GM12878 (cell line): ENCODE measurements at regions not wholly inside any gene's neighbourhood (a gene's known extent, or its start where the extent isn't known, plus 50 kb on each side); places are given as distances from the start of the nearest gene placed in this dataset.

Experiments
- CBX5 ChIP-seq: sonication (generic); IDR thresholded peaks from 2 replicates; pipeline ENCODE4 v1.6.1; 2016; ENCODE audit warnings: low read depth, moderate library complexity, mild to moderate bottlenecking, inconsistent platforms
- EGR1 ChIP-seq, 2 experiments: IDR thresholded peaks; 1 replicate in 1 of 2; 2 replicates in 1 of 2; pipeline ENCODE4 v1.6.1; 2011 to 2012; ENCODE audit warnings: low read depth in 2 of 2, low read length in 2 of 2, borderline replicate concordance in 1 of 2, mild to moderate bottlenecking in 1 of 2, moderate library complexity in 1 of 2
- EZH2 ChIP-seq: IDR thresholded peaks from 2 replicates; pipeline ENCODE4 v1.6.1; 2012; ENCODE audit warnings: low read depth, mild to moderate bottlenecking, control low read depth, inconsistent platforms, low read length, borderline replicate concordance; ENCODE audit not compliant: control insufficient read depth
- FOXK2 ChIP-seq: fragments of 450-650 bp; IDR thresholded peaks from 2 replicates; pipeline ENCODE4 v1.6.1; 2017; ENCODE audit warnings: mild to moderate bottlenecking, moderate library complexity
- NFIC ChIP-seq: IDR thresholded peaks from 2 replicates; pipeline ENCODE4 v1.6.1; 2012; ENCODE audit warnings: low read depth, mild to moderate bottlenecking, inconsistent platforms, low read length, moderate library complexity
- NFXL1 ChIP-seq: fragments of 450-650 bp; IDR thresholded peaks from 2 replicates; pipeline ENCODE4 v1.6.1; 2017; ENCODE audit warnings: antibody characterized with exemption, mild to moderate bottlenecking, borderline replicate concordance
- NR2F1 ChIP-seq: fragments of 450-650 bp; conservative IDR thresholded peaks from 2 replicates; pipeline ENCODE4 v1.6.1; 2017; ENCODE audit warnings: mild to moderate bottlenecking
- POLR2A ChIP-seq: IDR thresholded peaks from 2 replicates; pipeline ENCODE4 v1.6.1; 2011; ENCODE audit warnings: low read depth, mild to moderate bottlenecking, low read length
- TBL1XR1 ChIP-seq: IDR thresholded peaks from 2 replicates; pipeline ENCODE4 v1.6.1; 2012; ENCODE audit warnings: low read depth, low read length, improper control_type of control experiment
- TCF7 ChIP-seq: IDR thresholded peaks from 2 replicates; pipeline ENCODE4 v1.6.1; 2014; ENCODE audit warnings: antibody characterized with exemption, borderline replicate concordance
- TF ChIP-seq, protein P1 (sequence below): fragments of 450-650 bp; IDR thresholded peaks from 2 replicates; pipeline ENCODE4 v1.6.1; 2016; ENCODE audit warnings: mild to moderate bottlenecking, moderate library complexity, borderline replicate concordance
- TF ChIP-seq, protein P2 (sequence below): fragments of 150-350 bp; IDR thresholded peaks from 2 replicates; pipeline ENCODE4 v1.6.1; 2014; ENCODE audit warnings: mild to moderate bottlenecking, low read depth, low read length
- TF ChIP-seq, protein P3 (sequence below): fragments of 450-650 bp; IDR thresholded peaks from 2 replicates; pipeline ENCODE4 v1.6.1; 2017; ENCODE audit warnings: mild to moderate bottlenecking
- TF ChIP-seq, protein P4 (sequence below): IDR thresholded peaks from 2 replicates; pipeline ENCODE4 v1.6.1; 2011; ENCODE audit warnings: low read depth, mild to moderate bottlenecking, low read length, moderate library complexity, borderline replicate concordance; ENCODE audit errors: extremely low read depth
- TF ChIP-seq, protein P5 (sequence below): fragments of 450-650 bp; IDR thresholded peaks from 2 replicates; pipeline ENCODE4 v1.6.1; 2018; ENCODE audit warnings: mild to moderate bottlenecking, low read depth, moderate library complexity; ENCODE audit not compliant: partially characterized antibody

DNA sequence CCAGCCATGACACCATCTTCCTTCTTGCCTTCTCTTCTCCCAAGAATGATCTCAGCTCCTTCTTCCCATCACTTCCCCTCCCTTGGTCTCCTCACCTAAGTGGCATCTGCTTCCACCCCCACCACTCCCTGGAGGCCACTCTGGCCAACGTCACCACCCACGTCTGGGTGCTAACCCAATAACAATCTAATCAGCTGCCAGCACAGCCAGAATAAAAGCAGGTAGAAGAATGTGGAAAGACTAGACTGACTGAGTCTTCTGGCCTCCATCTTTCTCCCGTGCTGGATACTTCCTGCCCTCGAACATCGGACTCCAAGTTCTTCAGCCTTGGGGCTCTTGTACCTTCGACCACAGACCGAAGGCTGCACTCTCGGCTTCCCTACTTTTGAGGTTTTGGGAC, 245.3 kb upstream of the CSF3R start (continued):
- TF ChIP-seq, protein P1, sequence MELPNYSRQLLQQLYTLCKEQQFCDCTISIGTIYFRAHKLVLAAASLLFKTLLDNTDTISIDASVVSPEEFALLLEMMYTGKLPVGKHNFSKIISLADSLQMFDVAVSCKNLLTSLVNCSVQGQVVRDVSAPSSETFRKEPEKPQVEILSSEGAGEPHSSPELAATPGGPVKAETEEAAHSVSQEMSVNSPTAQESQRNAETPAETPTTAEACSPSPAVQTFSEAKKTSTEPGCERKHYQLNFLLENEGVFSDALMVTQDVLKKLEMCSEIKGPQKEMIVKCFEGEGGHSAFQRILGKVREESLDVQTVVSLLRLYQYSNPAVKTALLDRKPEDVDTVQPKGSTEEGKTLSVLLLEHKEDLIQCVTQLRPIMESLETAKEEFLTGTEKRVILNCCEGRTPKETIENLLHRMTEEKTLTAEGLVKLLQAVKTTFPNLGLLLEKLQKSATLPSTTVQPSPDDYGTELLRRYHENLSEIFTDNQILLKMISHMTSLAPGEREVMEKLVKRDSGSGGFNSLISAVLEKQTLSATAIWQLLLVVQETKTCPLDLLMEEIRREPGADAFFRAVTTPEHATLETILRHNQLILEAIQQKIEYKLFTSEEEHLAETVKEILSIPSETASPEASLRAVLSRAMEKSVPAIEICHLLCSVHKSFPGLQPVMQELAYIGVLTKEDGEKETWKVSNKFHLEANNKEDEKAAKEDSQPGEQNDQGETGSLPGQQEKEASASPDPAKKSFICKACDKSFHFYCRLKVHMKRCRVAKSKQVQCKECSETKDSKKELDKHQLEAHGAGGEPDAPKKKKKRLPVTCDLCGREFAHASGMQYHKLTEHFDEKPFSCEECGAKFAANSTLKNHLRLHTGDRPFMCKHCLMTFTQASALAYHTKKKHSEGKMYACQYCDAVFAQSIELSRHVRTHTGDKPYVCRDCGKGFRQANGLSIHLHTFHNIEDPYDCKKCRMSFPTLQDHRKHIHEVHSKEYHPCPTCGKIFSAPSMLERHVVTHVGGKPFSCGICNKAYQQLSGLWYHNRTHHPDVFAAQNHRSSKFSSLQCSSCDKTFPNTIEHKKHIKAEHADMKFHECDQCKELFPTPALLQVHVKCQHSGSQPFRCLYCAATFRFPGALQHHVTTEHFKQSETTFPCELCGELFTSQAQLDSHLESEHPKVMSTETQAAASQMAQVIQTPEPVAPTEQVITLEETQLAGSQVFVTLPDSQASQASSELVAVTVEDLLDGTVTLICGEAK: no peak
- TF ChIP-seq NFIC: no peak
- TF ChIP-seq, protein P2, sequence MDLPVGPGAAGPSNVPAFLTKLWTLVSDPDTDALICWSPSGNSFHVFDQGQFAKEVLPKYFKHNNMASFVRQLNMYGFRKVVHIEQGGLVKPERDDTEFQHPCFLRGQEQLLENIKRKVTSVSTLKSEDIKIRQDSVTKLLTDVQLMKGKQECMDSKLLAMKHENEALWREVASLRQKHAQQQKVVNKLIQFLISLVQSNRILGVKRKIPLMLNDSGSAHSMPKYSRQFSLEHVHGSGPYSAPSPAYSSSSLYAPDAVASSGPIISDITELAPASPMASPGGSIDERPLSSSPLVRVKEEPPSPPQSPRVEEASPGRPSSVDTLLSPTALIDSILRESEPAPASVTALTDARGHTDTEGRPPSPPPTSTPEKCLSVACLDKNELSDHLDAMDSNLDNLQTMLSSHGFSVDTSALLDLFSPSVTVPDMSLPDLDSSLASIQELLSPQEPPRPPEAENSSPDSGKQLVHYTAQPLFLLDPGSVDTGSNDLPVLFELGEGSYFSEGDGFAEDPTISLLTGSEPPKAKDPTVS: no peak
- TF ChIP-seq, protein P3, sequence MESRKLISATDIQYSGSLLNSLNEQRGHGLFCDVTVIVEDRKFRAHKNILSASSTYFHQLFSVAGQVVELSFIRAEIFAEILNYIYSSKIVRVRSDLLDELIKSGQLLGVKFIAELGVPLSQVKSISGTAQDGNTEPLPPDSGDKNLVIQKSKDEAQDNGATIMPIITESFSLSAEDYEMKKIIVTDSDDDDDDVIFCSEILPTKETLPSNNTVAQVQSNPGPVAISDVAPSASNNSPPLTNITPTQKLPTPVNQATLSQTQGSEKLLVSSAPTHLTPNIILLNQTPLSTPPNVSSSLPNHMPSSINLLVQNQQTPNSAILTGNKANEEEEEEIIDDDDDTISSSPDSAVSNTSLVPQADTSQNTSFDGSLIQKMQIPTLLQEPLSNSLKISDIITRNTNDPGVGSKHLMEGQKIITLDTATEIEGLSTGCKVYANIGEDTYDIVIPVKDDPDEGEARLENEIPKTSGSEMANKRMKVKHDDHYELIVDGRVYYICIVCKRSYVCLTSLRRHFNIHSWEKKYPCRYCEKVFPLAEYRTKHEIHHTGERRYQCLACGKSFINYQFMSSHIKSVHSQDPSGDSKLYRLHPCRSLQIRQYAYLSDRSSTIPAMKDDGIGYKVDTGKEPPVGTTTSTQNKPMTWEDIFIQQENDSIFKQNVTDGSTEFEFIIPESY: no peak
- TF ChIP-seq, protein P4, sequence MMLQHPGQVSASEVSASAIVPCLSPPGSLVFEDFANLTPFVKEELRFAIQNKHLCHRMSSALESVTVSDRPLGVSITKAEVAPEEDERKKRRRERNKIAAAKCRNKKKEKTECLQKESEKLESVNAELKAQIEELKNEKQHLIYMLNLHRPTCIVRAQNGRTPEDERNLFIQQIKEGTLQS: no peak
- TF ChIP-seq, protein P5, sequence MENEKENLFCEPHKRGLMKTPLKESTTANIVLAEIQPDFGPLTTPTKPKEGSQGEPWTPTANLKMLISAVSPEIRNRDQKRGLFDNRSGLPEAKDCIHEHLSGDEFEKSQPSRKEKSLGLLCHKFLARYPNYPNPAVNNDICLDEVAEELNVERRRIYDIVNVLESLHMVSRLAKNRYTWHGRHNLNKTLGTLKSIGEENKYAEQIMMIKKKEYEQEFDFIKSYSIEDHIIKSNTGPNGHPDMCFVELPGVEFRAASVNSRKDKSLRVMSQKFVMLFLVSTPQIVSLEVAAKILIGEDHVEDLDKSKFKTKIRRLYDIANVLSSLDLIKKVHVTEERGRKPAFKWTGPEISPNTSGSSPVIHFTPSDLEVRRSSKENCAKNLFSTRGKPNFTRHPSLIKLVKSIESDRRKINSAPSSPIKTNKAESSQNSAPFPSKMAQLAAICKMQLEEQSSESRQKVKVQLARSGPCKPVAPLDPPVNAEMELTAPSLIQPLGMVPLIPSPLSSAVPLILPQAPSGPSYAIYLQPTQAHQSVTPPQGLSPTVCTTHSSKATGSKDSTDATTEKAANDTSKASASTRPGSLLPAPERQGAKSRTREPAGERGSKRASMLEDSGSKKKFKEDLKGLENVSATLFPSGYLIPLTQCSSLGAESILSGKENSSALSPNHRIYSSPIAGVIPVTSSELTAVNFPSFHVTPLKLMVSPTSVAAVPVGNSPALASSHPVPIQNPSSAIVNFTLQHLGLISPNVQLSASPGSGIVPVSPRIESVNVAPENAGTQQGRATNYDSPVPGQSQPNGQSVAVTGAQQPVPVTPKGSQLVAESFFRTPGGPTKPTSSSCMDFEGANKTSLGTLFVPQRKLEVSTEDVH: no peak
- no peak for TF ChIP-seq POLR2A
- no peak for TF ChIP-seq NR2F1
- TF ChIP-seq CBX5: no peak
- TF ChIP-seq FOXK2: no peak
- no peak for TF ChIP-seq TBL1XR1
- TF ChIP-seq EGR1 (IDR thresholded peaks at IDR 0.05; ENCODE audit: borderline replicate concordance in 1 of 2, low read depth in 2 of 2, low read length in 2 of 2): no peak
- no peak for TF ChIP-seq TCF7
- no peak for TF ChIP-seq NFXL1
- no peak for TF ChIP-seq EZH2
